Osteocyte (in vitro differentiated cells): ENCODE measurements at regions not wholly inside any gene's neighbourhood (a gene's known extent, or its start where the extent isn't known, plus 50 kb on each side); places are given as distances from the start of the nearest gene placed in this dataset.

Source experiments
- DNase-seq: peaks from one replicate; pipeline ENCODE4 v3.0.0; 2021; ENCODE audit warnings: mixed read lengths; ENCODE audit not compliant: unreplicated experiment; ENCODE audit errors: extremely low spot score
- H3K27ac Mint-ChIP-seq: one replicate; pipeline ENCODE4 v1.8.0; 2021; ENCODE audit warnings: mild to moderate bottlenecking, mixed read lengths; ENCODE audit not compliant: unreplicated experiment
- H3K27me3 Mint-ChIP-seq: one replicate; pipeline ENCODE4 v1.8.0; 2021; ENCODE audit warnings: mixed read lengths; ENCODE audit not compliant: unreplicated experiment
- H3K36me3 Mint-ChIP-seq: one replicate; pipeline ENCODE4 v1.8.0; 2021; ENCODE audit warnings: mixed read lengths; ENCODE audit not compliant: unreplicated experiment
- H3K4me1 Mint-ChIP-seq: one replicate; pipeline ENCODE4 v1.8.0; 2021; ENCODE audit warnings: mixed read lengths; ENCODE audit not compliant: unreplicated experiment
- H3K4me3 Mint-ChIP-seq: one replicate; pipeline ENCODE4 v1.8.0; 2021; ENCODE audit warnings: mild to moderate bottlenecking, moderate library complexity, mixed read lengths; ENCODE audit not compliant: unreplicated experiment
- H3K9me3 Mint-ChIP-seq: one replicate; pipeline ENCODE4 v1.8.0; 2021; ENCODE audit warnings: mixed read lengths; ENCODE audit not compliant: unreplicated experiment
- TF ChIP-seq, protein P1 (sequence below): fragments of 200-600 bp; sonication (generic); IDR thresholded peaks from 2 replicates; pipeline ENCODE4 v1.5.0; 2021; ENCODE audit warnings: antibody characterized with exemption, mild to moderate bottlenecking, moderate library complexity

DNA sequence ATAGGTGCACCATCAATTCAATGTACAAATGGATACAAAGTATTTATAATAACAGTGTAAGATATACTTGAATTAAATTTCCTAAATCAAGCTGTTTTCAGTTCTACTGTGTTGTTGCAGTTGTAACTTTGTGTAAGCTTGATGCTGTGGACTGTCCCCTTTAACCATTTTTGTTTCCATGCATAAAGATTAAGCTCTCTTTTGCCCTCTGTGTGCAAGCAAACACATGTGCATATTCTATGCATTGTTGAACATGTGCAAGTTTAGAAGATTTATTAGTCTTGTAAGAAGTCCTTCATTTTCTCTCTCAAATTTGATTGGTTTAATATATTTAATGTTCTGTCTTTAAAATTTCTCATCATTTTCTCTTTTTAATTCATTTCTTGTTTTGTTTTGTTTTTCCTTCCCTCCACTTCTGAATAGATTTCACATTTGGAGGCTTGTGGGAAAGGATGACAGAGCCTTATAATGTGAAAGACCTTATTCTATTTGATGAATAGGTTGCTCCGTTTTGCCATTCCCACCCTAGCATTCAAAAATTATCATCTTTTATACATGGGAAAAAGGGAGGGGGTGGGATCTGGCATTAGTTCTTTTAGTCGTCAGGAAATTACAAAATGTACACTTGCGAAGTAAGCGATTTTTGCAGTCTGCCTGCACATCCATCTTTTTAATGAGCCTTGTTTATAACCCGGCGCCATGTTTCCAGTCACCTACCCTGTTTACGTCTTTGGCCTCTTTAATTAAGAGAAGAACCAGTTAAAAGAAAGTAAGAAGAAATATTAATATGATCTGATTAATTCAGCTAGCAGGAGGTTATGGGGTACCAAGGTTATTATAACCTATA lies 961.5 kb upstream of the NR2F2 start:
- TF ChIP-seq, protein P1, sequence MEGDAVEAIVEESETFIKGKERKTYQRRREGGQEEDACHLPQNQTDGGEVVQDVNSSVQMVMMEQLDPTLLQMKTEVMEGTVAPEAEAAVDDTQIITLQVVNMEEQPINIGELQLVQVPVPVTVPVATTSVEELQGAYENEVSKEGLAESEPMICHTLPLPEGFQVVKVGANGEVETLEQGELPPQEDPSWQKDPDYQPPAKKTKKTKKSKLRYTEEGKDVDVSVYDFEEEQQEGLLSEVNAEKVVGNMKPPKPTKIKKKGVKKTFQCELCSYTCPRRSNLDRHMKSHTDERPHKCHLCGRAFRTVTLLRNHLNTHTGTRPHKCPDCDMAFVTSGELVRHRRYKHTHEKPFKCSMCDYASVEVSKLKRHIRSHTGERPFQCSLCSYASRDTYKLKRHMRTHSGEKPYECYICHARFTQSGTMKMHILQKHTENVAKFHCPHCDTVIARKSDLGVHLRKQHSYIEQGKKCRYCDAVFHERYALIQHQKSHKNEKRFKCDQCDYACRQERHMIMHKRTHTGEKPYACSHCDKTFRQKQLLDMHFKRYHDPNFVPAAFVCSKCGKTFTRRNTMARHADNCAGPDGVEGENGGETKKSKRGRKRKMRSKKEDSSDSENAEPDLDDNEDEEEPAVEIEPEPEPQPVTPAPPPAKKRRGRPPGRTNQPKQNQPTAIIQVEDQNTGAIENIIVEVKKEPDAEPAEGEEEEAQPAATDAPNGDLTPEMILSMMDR = no peak
- Mint-ChIP-seq H3K27ac (no peak overlapping the region), H3K36me3 (no peaks in the 10 kb centered on the region), H3K27me3 (no peaks in the 10 kb centered on the region), H3K4me1 (peaks cover 36% of the 10 kb centered on the region), H3K9me3 (no peaks in the 10 kb centered on the region), H3K4me3 (no peak overlapping the region)
- no peak for DNase-seq

DNA sequence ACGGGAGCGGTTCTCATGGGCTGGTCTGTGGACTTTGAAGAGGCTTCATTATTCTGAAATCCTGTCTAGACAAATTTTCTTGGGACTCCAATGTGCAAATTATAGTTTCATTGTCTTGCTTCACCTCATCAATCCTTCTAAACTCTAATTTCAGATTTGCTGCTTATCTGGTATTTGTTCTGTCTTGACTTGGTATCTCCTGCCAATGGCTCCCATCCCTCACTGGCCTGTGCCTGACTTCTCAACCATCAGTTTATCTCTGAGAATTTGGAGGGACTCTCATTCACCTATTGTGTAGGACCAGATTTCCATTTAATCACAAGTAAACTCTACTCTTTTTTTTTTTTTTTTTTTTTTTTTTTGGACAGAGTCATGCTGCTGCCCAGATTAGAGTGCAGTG lies 960.2 kb upstream of the NR2F2 start:
- TF ChIP-seq, protein P1 = no peak
- no peaks in the 10 kb centered on the region for H3K27me3 Mint-ChIP-seq
- no peak for DNase-seq
- H3K27ac Mint-ChIP-seq = no peak overlapping the region
- H3K36me3 Mint-ChIP-seq = no peaks in the 10 kb centered on the region
- no peaks in the 10 kb centered on the region for H3K9me3 Mint-ChIP-seq
- H3K4me3 Mint-ChIP-seq = no peak overlapping the region
- peaks cover 33% of the 10 kb centered on the region for H3K4me1 Mint-ChIP-seq

DNA sequence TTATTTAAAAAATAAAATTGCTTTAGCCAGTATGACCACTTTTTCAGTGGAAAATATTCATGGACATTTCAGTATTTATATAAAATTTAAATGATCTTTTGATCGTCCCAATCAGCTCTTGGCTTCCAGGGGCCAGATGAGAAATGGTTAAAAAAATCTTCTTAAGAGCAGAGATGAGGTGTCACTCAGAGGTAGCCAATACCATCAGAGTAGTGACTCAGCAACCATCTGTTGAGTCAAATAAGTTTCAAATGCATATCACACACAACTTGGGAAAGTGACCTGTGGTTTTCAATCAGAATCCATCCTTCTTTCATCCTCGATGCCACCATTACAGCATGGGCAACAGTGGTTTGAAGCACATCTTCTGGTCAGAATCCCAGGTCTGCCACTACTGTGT lies 958.8 kb upstream of the NR2F2 start:
- Mint-ChIP-seq H3K4me1 (peaks cover 26% of the 10 kb centered on the region), H3K27me3 (no peaks in the 10 kb centered on the region), H3K9me3 (no peaks in the 10 kb centered on the region), H3K4me3 (no peak overlapping the region), H3K36me3 (no peaks in the 10 kb centered on the region), H3K27ac (no peak overlapping the region)
- TF ChIP-seq, protein P1 = no peak
- DNase-seq = no peak

DNA sequence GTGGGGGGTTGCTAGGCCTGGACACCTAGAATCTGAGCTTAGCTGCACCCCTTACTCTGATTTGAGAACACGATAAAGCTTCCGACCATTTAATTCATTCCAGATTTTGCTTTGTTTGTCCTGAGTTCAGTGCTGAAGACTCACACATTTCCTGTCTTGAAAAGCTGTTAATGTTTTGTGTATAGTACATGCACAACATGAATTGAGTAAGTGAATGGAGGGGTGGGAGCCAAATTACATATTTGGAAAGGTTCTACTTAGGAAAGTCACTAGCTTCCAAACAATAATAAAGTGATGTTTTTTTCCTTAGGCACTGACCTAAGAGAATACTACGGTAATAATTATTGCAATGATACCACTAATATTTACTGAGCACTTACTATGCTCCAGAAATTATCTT lies 955.2 kb upstream of the NR2F2 start:
- no peaks in the 10 kb centered on the region for H3K36me3 Mint-ChIP-seq
- H3K4me1 Mint-ChIP-seq = peaks cover 13% of the 10 kb centered on the region
- no peaks in the 10 kb centered on the region for H3K9me3 Mint-ChIP-seq
- TF ChIP-seq, protein P1 = no peak
- H3K27me3 Mint-ChIP-seq = no peaks in the 10 kb centered on the region
- no peak overlapping the region for H3K27ac Mint-ChIP-seq
- H3K4me3 Mint-ChIP-seq = no peak overlapping the region
- no peak for DNase-seq

DNA sequence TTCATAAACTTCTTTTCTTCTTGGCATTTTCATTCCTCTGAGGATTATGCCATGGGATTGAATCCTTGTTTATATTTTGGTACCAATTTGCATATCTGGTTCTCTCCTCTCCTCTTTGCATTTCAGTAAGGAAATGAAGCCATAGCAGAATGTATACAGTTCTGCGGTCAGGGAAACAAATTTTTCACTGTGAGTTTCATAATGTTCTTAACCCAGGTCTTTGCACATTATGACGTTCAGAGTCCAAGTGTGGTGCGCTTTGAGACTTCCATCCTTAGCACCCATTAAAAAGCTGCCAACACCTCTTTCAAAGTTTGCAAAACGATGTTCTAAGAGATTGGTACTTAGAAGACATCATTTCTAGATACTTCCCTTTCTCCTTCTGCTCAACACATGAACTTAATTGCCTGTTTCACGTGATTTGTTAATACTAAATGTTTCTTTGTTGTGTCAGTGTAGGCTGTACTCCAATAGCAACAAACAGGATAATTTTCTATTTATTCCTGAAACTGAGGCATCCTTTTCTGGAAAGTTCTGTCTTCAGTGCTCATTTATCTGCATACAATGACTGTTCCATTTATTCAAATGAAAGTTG lies 953.1 kb upstream of the NR2F2 start:
- H3K27ac Mint-ChIP-seq = no peak overlapping the region
- no peak overlapping the region for H3K4me3 Mint-ChIP-seq
- peaks cover 28% of the 10 kb centered on the region for H3K4me1 Mint-ChIP-seq
- peaks cover 1% of the 10 kb centered on the region for H3K9me3 Mint-ChIP-seq
- H3K36me3 Mint-ChIP-seq = no peaks in the 10 kb centered on the region
- no peaks in the 10 kb centered on the region for H3K27me3 Mint-ChIP-seq
- TF ChIP-seq, protein P1 = no peak
- DNase-seq = no peak
